ENCODE measurements at regions not wholly inside any gene's neighbourhood (a gene's known extent, or its start where the extent isn't known, plus 50 kb on each side); places are given as distances from the start of the nearest gene placed in this dataset.

GRCh38 chr11:10378362-10378761 lies 73.5 kb downstream of the ADM start:
- H3K27me3 ChIP-seq (replicated peaks in 1 of 4; ENCODE audit: control extremely low read depth in 1 of 4, control insufficient read depth in 3 of 4, insufficient read depth in 4 of 4, low read length in 3 of 4), result peaks cover 0 to 6% (median 2%) of the 10 kb centered on the region in 4 experiments
- H3K4me1 ChIP-seq (ENCODE audit: control insufficient read depth in 2 of 2, insufficient read depth in 2 of 2, low read length in 2 of 2), result no peaks in the 10 kb centered on the region
- 93% methylated on average over 3 of the region's 4 CpGs for WGBS (ENCODE audit: insufficient coverage)
- H3K27ac ChIP-seq (ENCODE audit: low read length in 2 of 2), result no peak overlapping the region
- no peaks in the 10 kb centered on the region for H3K36me3 ChIP-seq (replicated peaks in 1 of 2; ENCODE audit: control extremely low read depth in 1 of 2, control insufficient read depth in 1 of 2, extremely low read depth in 1 of 2, insufficient read depth in 2 of 2, low read length in 1 of 2)
- intact Hi-C loops (cut with micrococcal nuclease), result no loop called here
- no peak overlapping the region for H3K4me2 ChIP-seq (replicated peaks; ENCODE audit: low read depth, low read length, poor library complexity, severe bottlenecking)
- TF ChIP-seq EZH2 (IDR thresholded peaks at IDR 0.05; ENCODE audit: borderline replicate concordance, insufficient read depth, low read depth, low read length, poor library complexity, severe bottlenecking), result no peak
- no peak for TF ChIP-seq CTCF (IDR thresholded peaks at IDR 0.05)
- Mint-ChIP-seq H3K27ac (no peak overlapping the region), H3K27me3 (peaks cover 37% of the 10 kb centered on the region), H3K9me3 (ENCODE audit: insufficient read depth) (peaks cover 2% of the 10 kb centered on the region), H3K4me1 (no peaks in the 10 kb centered on the region), H3K4me3 (no peak overlapping the region)
- no peaks in the 10 kb centered on the region for H3K79me2 ChIP-seq (ENCODE audit: control insufficient read depth, insufficient read depth, low read length)
- no peak overlapping the region for H3K4me3 ChIP-seq (ENCODE audit: control extremely low read depth in 1 of 5, extremely low read depth in 1 of 5, insufficient read depth in 1 of 5, low read depth in 2 of 5, low read length in 4 of 5)
- DNase-seq (no peak), ATAC-seq (ENCODE audit: low read depth) (no peak)
- CTCF ChIA-PET, result interaction anchor here (1.4 kb wide), 1 partner anchor 10 kb away, joined by 5 read pairs; no protein-coding TSS in a partner anchor
- H3K9ac ChIP-seq (ENCODE audit: low read length), result no peak overlapping the region
- no peaks in the 10 kb centered on the region for H4K20me1 ChIP-seq (ENCODE audit: control insufficient read depth, insufficient read depth, low read length, poor library complexity, severe bottlenecking)
- POLR2A ChIA-PET, result no interaction called here
- H2AFZ ChIP-seq (ENCODE audit: insufficient read depth, low read depth, low read length, poor library complexity, severe bottlenecking), result no peak overlapping the region
- peaks cover 0 to 4% (median 0%) of the 10 kb centered on the region in 3 donors for H3K9me3 ChIP-seq (ENCODE audit: control extremely low read depth in 1 of 3, control insufficient read depth in 2 of 3, insufficient read depth in 1 of 3, low read length in 2 of 3)

- Histone ChIP-seq H3K4me3 (ENCODE audit: control extremely low read depth in 1 of 5, extremely low read depth in 1 of 5, insufficient read depth in 1 of 5, low read depth in 2 of 5, low read length in 4 of 5) (no peak overlapping the region), H2AFZ (ENCODE audit: insufficient read depth, low read depth, low read length, poor library complexity, severe bottlenecking) (no peak overlapping the region), H3K27ac (ENCODE audit: low read length in 2 of 2) (no peak overlapping the region), H3K4me2 (replicated peaks; ENCODE audit: low read depth, low read length, poor library complexity, severe bottlenecking) (no peak overlapping the region), H3K9ac (ENCODE audit: low read length) (no peak overlapping the region), H3K4me1 (ENCODE audit: control insufficient read depth in 2 of 2, insufficient read depth in 2 of 2, low read length in 2 of 2) (no peaks in the 10 kb centered on the region), H4K20me1 (ENCODE audit: control insufficient read depth, insufficient read depth, low read length, poor library complexity, severe bottlenecking) (no peaks in the 10 kb centered on the region), H3K36me3 (replicated peaks in 1 of 2; ENCODE audit: control extremely low read depth in 1 of 2, control insufficient read depth in 1 of 2, extremely low read depth in 1 of 2, insufficient read depth in 2 of 2, low read length in 1 of 2) (no peaks in the 10 kb centered on the region), H3K27me3 (replicated peaks in 1 of 4; ENCODE audit: control extremely low read depth in 1 of 4, control insufficient read depth in 3 of 4, insufficient read depth in 4 of 4, low read length in 3 of 4) (peaks cover 0 to 6% (median 2%) of the 10 kb centered on the region in 4 experiments), H3K79me2 (ENCODE audit: control insufficient read depth, insufficient read depth, low read length) (no peaks in the 10 kb centered on the region), H3K9me3 (ENCODE audit: control extremely low read depth in 1 of 3, control insufficient read depth in 2 of 3, insufficient read depth in 1 of 3, low read length in 2 of 3) (peaks cover 0 to 4% (median 0%) of the 10 kb centered on the region in 3 donors)
- TF ChIP-seq CTCF (IDR thresholded peaks at IDR 0.05), result no peak
- TF ChIP-seq EZH2 (IDR thresholded peaks at IDR 0.05; ENCODE audit: borderline replicate concordance, insufficient read depth, low read depth, low read length, poor library complexity, severe bottlenecking), result no peak
- no peak for ATAC-seq (ENCODE audit: low read depth)
- Mint-ChIP-seq H3K27me3 (peaks cover 35% of the 10 kb centered on the region), H3K9me3 (ENCODE audit: insufficient read depth) (peaks cover 2% of the 10 kb centered on the region), H3K27ac (no peak overlapping the region), H3K4me1 (no peaks in the 10 kb centered on the region), H3K4me3 (no peak overlapping the region)
- no peak for DNase-seq
- WGBS (ENCODE audit: insufficient coverage), result no CpG with 5 or more reads among the region's 1 CpG
- ChIA-PET CTCF (interaction anchor here (1.0 to 1.4 kb wide), 2 partner anchors 11 to 13 kb away, joined by 3 to 5 read pairs; no protein-coding TSS in a partner anchor), POLR2A (no interaction called here)
- intact Hi-C loops (cut with micrococcal nuclease), result no loop called here
Measured at GRCh38 chr11:10379022-10379421, 74.1 kb downstream of the ADM start.

Measured in B cell (primary cell).